ENCODE measurements at regions not wholly inside any gene's neighbourhood (a gene's known extent, or its start where the extent isn't known, plus 50 kb on each side); places are given as distances from the start of the nearest gene placed in this dataset.

DNA sequence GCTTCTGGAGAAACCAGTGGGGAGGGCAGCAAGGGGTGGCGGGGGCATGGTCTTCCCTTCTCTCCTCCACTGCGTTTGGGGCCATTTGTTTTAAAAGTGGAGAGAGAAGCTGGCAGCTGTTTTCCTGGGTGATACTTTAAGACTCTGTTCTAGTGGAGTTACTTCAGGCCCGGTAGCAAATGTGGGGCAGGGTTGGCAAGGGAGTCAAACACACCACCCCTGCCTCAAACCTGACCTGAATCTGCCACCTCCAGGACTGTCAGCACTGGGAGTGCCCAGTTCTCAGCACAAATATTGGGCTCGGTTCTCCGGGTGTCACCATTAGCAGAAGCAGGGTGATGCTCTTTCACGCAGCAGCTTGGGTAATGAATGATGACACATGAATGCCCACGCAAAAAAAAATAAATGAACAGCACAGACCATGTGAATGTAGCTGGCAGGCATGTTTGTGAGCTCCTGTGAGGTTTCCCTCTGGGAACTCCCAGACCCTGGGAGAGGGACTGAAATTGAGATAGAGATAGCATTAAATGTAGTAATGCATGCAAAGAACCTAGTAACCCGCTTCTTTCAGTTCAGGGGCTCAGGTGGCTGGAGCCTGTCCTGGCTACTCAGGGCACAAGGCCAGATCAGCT lies 424.0 kb downstream of the MCTP2 start:
- TF ChIP-seq ZFX (IDR thresholded peaks at IDR 0.05; ENCODE audit: borderline replicate concordance) (no peak), CTCF (IDR thresholded peaks at IDR 0.05) (no peak)
- H3K27ac ChIP-seq = no peak overlapping the region

GRCh38 chr15:94665676-94666441 lies 434.5 kb downstream of the MCTP2 start:
- no peak for TF ChIP-seq CTCF (IDR thresholded peaks at IDR 0.05)
- no peak for TF ChIP-seq ZFX (IDR thresholded peaks at IDR 0.05; ENCODE audit: borderline replicate concordance)
- no peak overlapping the region for H3K27ac ChIP-seq

GRCh38 chr15:94666553-94666952 lies 435.2 kb downstream of the MCTP2 start:
- TF ChIP-seq ZFX (IDR thresholded peaks at IDR 0.05; ENCODE audit: borderline replicate concordance) = no peak
- no peak for TF ChIP-seq CTCF (IDR thresholded peaks at IDR 0.05)
- no peak overlapping the region for H3K27ac ChIP-seq

GRCh38 chr15:94667109-94667508 lies 435.7 kb downstream of the MCTP2 start:
- H3K27ac ChIP-seq = no peak overlapping the region
- TF ChIP-seq ZFX (IDR thresholded peaks at IDR 0.05; ENCODE audit: borderline replicate concordance) (no peak), CTCF (IDR thresholded peaks at IDR 0.05) (no peak)

DNA sequence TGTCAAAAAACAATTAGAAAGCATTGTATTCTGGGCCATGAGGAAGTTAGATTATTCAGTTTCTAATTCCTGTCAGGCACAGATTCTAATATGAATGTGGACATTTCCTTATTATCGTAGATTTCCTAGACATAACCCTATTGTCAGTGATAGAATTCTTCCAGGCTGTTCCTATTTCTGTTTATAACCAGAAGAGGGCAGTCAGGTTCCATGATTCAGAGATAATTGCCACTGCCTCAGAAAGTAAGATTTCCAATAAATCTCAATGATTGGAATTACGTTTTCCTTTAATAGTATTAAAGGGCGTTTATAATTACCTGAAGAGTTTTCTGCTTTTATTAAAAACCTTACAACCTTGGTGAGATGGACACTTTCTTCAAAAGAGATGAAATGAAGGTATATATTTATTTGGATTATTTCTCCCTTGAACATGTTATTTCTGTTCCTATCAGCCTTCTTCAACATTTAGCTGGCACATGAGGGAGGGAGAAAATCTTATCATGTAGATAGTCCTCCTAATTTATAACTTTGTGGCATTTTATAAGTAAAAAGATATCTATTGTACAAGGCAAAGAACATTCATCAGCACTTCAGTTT lies 439.2 kb downstream of the MCTP2 start:
- no peak overlapping the region for H3K27ac ChIP-seq
- TF ChIP-seq ZFX (IDR thresholded peaks at IDR 0.05; ENCODE audit: borderline replicate concordance) (no peak), CTCF (IDR thresholded peaks at IDR 0.05) (peak; percentile 82)

DNA sequence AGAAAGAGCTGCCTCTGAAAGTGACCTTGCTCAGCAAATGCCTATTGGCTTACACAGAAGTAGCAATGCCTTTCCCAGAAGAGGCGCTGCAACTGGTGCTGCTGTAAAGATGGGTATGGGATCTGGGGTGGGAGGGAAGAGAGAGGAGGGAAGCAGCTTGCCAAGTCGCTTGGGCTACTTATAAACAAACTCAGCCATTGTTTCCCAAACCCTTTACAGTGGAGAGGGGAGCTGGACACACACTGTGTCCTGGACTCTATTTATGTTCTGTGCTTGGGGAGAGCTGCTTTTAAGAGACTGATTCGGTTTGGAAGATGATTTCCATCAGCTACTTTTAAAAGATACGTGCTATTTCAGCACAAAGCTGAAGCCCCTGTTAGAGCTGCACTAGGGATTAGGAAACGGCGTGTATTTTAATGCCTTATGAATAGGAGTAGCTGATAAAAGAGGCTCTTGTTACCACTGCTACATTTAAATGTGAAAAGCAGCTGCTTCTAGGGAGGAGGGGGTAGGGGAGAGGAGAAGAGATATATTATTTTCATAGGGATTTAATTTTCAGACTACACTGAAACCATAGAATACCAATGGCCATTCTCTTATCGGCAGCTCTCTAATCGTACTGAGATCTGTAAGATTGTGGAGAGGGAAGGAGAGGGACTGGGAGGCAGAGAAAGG lies 440.6 kb downstream of the MCTP2 start:
- no peak overlapping the region for H3K27ac ChIP-seq
- TF ChIP-seq CTCF (IDR thresholded peaks at IDR 0.05) = 0 out of 2 replicates have a peak, but pooled peaks have one; percentile 4
- TF ChIP-seq ZFX (IDR thresholded peaks at IDR 0.05; ENCODE audit: borderline replicate concordance) = no peak

Measured in 22Rv1 (cell line).